ENCODE measurements at regions not wholly inside any gene's neighbourhood (a gene's known extent, or its start where the extent isn't known, plus 50 kb on each side); places are given as distances from the start of the nearest gene placed in this dataset.
"Not testable (repeated sequence)": the region's sequence is repeated elsewhere in the genome, so short reads cannot be mapped to it uniquely, and the experiment has no call there.

DNA sequence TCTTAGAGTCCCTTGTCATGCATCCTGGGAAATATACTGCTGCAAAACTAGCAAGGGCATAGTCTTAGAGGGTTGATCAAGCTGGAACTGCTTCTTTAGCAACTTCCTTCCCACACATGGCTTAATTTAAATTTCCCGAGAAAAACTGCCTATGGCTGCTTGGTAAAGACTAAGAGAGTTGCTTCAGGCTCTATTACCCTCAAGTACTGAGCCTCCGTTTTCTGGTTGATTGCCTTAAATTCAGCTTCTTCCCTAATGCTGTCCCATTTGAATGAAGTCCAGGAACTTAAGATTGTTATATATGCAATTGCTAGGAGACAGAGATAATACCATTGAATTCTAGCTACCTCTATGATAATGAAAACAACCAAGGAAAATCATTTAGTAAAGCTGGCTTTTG lies 385.7 kb upstream of the CYLC2 start:
- Histone ChIP-seq H3K4me2 (ENCODE audit: low read depth, low read length) (no peak overlapping the region), H3K4me1 (ENCODE audit: insufficient read depth, low read length) (no peaks in the 10 kb centered on the region), H3K79me2 (ENCODE audit: insufficient read depth, low read length) (no peaks in the 10 kb centered on the region), H4K20me1 (ENCODE audit: insufficient read depth, low read length) (no peaks in the 10 kb centered on the region), H3K9me3 (ENCODE audit: low read length) (peaks cover 33% of the 10 kb centered on the region), H3K27me3 (ENCODE audit: control insufficient read depth in 1 of 2, insufficient read depth in 2 of 2, low read length in 2 of 2) (no peaks in the 10 kb centered on the region), H2AFZ (ENCODE audit: low read length) (no peak overlapping the region), H3K4me3 (replicated peaks in 1 of 3; ENCODE audit: insufficient read depth in 1 of 3, low read depth in 2 of 3, low read length in 3 of 3) (no peak overlapping the region), H3K36me3 (replicated peaks in 1 of 2; ENCODE audit: control insufficient read depth in 1 of 2, insufficient read depth in 2 of 2, low read length in 2 of 2) (no peaks in the 10 kb centered on the region), H3K27ac (ENCODE audit: extremely low read length, insufficient read depth, low read length) (no peak overlapping the region), H3K9ac (ENCODE audit: insufficient read depth, low read depth, low read length) (no peak overlapping the region)
- WGBS (ENCODE audit: low lambda C conversion rate) = 0% methylated on average over 2 of the region's 2 CpGs
- intact Hi-C loops (cut with micrococcal nuclease; ENCODE audit: unreplicated experiment) (no loop called here), in situ Hi-C loops (cut with HindIII; ENCODE audit: extremely low pct_ligation_motif_present, low pct_unique_long_range_greater_than_20kb) (no loop called here)
- TF ChIP-seq PAWR (CRISPR knock-in tag; IDR thresholded peaks at IDR 0.05; ENCODE audit: borderline replicate concordance) (no peak), ZNF607 (CRISPR knock-in tag; IDR thresholded peaks at IDR 0.05; ENCODE audit: borderline replicate concordance) (no peak), ZNF713 (CRISPR knock-in tag; IDR thresholded peaks at IDR 0.05) (no peak), RAD51 (IDR thresholded peaks at IDR 0.05; ENCODE audit: borderline replicate concordance) (no peak), JUNB (CRISPR knock-in tag; IDR thresholded peaks at IDR 0.05; ENCODE audit: borderline replicate concordance) (no peak), KDM6A (CRISPR knock-in tag; IDR thresholded peaks at IDR 0.05; ENCODE audit: low read depth) (no peak), SMARCE1 (IDR thresholded peaks at IDR 0.05; ENCODE audit: borderline replicate concordance) (no peak), MAFG (CRISPR knock-in tag; IDR thresholded peaks at IDR 0.05) (no peak)
- ChIA-PET CTCF (ENCODE audit: low intra/inter-chr PET ratio, low total read pairs) (no interaction called here), POLR2A (no interaction called here)
- BruUV-seq (replicated peaks) = no TSS peak
- ATAC-seq = no peak
- no peak for DNase-seq (ENCODE audit: low spot score)
- no peak for FAIRE-seq

DNA sequence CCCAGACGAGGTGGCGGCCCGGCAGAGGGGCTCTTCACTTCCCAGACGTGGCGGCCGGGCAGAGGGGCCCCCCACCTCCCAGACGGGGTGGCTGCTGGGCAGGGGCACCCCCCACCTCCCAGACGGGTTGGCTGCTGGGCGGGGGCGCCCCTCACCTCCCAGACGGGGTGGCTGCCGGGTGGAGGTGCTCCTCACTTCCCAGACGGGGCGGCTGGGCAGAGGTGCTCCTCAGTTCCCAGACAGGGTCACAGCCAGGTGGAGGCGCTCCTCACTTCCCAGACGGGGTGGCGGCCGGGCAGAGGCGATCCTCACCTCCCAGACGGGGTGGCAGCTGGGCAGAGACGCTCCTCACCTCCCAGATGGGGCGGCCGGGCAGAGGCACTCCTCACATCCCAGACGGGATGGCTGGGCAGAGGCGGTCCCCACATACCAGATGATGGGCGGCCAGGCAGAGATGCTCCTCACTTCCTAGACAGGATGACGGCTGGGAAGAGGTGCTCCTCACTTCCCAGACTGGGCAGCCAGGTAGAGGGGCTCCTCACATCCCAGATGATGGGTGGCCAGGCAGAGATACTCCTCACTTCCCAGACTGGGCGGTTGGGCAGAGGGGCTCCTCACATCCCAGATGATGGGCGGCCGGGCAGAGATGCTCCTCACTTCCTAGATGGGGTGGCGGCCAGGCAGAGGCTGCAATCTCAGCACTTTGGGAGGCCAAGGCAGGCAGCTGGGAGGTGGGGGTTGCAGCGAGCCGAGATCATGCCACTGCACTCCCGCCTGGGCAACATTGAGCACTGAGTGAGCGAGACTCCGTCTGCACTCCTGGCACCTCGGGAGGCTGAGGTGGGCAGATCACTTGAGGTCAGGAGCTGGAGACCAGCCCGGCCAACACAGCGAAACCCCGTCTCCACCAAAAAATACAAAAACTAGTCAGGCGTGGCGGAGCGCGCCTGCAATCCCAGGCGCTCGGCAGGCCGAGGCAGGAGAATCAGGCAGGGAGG lies 391.6 kb upstream of the CYLC2 start:
- peaks cover 44% of the 10 kb centered on the region for H3K9me3 ChIP-seq (ENCODE audit: low read length)
- H3K4me1 ChIP-seq (ENCODE audit: insufficient read depth, low read length); H3K27ac ChIP-seq (ENCODE audit: extremely low read length, insufficient read depth, low read length); BruUV-seq (replicated peaks); H2AFZ ChIP-seq (ENCODE audit: low read length); H3K36me3 ChIP-seq (replicated peaks in 1 of 2; ENCODE audit: control insufficient read depth in 1 of 2, insufficient read depth in 2 of 2, low read length in 2 of 2); CTCF ChIA-PET (ENCODE audit: low intra/inter-chr PET ratio, low total read pairs); FAIRE-seq; H4K20me1 ChIP-seq (ENCODE audit: insufficient read depth, low read length); POLR2A ChIA-PET; DNase-seq (ENCODE audit: low spot score); in situ Hi-C loops (cut with HindIII; ENCODE audit: extremely low pct_ligation_motif_present, low pct_unique_long_range_greater_than_20kb); H3K9ac ChIP-seq (ENCODE audit: insufficient read depth, low read depth, low read length); H3K4me2 ChIP-seq (ENCODE audit: low read depth, low read length); ATAC-seq; H3K27me3 ChIP-seq (ENCODE audit: control insufficient read depth in 1 of 2, insufficient read depth in 2 of 2, low read length in 2 of 2); H3K79me2 ChIP-seq (ENCODE audit: insufficient read depth, low read length); H3K4me3 ChIP-seq (replicated peaks in 1 of 3; ENCODE audit: insufficient read depth in 1 of 3, low read depth in 2 of 3, low read length in 3 of 3); intact Hi-C loops (cut with micrococcal nuclease; ENCODE audit: unreplicated experiment): not testable (repeated sequence)
- 54% methylated on average over 22 of the region's 47 CpGs for WGBS (ENCODE audit: low lambda C conversion rate)

Measured in HepG2 (cell line).